Loucy (cell line): ENCODE measurements at regions not wholly inside any gene's neighbourhood (a gene's known extent, or its start where the extent isn't known, plus 50 kb on each side); places are given as distances from the start of the nearest gene placed in this dataset.

Source experiments
- CTCF ChIP-seq: fragments of 200-600 bp; sonication (generic); conservative IDR thresholded peaks from 2 replicates; pipeline ENCODE4 v1.5.1; 2014; ENCODE audit warnings: mild to moderate bottlenecking, antibody characterized with exemption, low read length
- EZH2phosphoT487 ChIP-seq: fragments of 200-600 bp; IDR thresholded peaks from 2 replicates; pipeline ENCODE4 v1.6.1; 2018; ENCODE audit warnings: antibody characterized with exemption, mild to moderate bottlenecking, moderate library complexity, borderline replicate concordance

GRCh38 chr10:52465202-52465601 is 151.1 kb downstream of the DKK1 start:
- TF ChIP-seq CTCF = no peak
- no peak for TF ChIP-seq EZH2phosphoT487
